SK-MEL-5 (cell line): ENCODE measurements at regions not wholly inside any gene's neighbourhood (a gene's known extent, or its start where the extent isn't known, plus 50 kb on each side); places are given as distances from the start of the nearest gene placed in this dataset.
"Not testable (repeated sequence)": the region's sequence is repeated elsewhere in the genome, so short reads cannot be mapped to it uniquely, and the experiment has no call there.

ENCODE experiments used
- DNase-seq: peaks from one replicate; pipeline ENCODE4 v3.0.0-alpha.2; 2016; ENCODE audit warnings: low read depth, low spot score
- in situ Hi-C: cut with HindIII; loops from 2 replicates; pipeline ENCODE4 v1.10.0; 2016; ENCODE audit warnings: low sequenced_read_pairs, high pct_unique_total_duplicates, low pct_unique_long_range_greater_than_20kb

DNA sequence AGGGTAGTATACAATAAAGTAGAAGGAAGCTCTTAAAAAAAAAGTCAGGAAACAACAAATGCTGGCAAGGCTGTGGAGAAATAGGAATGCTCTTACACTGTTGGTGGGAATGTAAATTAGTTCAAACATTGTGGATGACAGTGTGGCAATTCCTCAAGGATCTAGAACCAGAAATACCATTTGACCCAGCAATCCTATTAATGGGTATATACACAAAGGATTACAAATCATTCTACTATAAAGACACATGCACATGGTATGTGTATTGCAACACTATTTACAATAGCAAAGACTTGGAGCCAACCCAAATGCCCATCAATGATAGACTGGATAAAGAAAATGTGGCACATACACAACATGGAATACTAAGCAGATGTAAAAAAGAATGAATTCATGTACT, 444.9 kb upstream of the EPHA5 start:
- in situ Hi-C loops, DNase-seq: not testable (repeated sequence)

DNA sequence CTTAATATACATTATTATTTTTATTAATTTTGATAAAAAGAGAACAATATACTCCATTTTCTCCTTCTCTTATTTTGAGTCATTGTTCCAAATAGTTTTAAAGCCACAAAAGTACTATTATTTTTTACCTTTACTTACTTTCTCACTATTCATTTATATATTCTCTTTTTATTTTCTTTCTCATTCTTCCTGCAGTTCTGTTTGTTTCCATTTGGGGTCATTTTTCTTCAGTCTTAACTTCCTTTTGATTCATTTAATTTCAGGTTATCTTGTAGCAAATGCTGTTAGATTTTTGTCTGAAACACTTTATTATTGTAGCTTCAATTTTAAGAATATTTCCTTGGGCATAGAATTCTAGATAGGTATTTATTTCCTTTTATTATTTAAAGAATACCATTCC, 438.6 kb upstream of the EPHA5 start:
- in situ Hi-C loops, result no loop called here
- no peak for DNase-seq

DNA sequence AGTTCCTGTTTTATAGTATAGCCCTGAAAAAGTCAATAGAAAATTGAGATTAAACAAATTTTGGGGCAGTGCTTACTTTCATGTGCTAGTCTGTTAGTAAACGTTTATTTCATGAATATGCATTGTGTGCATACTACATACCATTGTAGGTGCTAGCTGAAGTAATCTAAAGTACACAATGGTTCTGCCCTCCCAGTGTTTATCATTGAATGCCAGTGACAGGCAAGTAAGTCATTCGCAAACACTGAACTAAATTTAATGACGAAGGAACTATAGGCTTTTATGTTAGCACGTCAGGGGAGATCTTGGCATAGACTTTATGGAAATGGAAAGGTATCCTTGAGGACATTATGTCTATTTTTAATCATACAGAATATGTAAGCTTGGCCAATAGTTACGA, 426.9 kb upstream of the EPHA5 start:
- in situ Hi-C loops, result no loop called here
- no peak for DNase-seq

DNA sequence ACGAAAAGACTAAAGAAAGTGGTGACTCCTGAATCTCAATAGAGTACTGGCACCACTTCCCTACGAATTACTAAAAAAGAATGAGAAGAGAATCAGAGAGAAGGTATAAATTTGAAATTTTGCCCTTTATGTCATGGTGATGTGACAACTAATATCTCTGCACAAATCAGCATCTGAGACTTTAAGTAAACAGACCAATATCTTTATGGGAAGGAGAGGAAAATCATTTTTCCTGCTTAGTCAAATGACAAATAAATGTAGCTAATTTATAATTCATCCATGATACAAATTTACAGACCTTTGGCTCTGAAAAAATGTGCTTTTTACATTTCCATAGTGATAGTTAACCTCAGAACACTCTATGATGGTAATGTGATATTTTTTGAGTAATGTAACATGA, 424.8 kb upstream of the EPHA5 start:
- no peak for DNase-seq
- in situ Hi-C loops, result no loop called here

DNA sequence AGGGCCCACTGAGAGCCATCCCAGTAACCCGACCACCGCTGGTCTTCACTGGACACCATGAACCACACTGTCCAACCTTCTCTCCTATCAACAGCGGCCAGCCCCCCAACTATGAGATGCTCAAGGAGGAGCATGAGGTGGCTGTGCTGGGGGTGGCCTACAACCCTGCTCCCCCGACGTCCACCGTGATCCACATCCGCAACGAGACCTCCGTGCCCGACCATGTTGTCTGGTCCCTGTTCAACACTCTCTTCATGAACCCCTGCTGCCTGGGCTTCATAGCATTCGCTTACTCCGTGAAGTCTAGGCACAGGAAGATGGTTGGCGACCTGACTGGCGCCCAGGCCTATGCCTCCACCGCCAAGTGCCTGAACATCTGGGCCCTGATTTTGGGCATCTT, 423.8 kb upstream of the EPHA5 start:
- no peak for DNase-seq

DNA sequence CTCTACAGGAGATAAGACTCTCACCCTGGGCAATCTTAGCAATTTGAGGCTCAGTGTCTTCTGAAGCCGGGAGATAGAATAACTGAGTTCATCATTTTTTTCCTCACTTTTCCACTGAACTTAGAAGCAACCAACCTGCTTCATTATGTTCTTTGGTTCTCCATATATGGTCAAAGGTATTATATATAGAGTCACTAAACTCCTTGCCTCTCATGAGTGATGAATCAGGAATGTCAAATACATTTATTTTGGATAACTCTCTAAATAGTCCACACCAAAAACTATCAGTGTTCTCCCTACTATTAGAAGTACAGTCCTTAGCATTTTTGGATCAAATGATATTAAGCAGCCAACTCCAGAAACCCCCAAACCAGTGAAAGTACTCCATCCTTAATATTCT, 421.5 kb upstream of the EPHA5 start:
- in situ Hi-C loops, result no loop called here
- no peak for DNase-seq

More for the DNA sequence above, 423.8 kb upstream of the EPHA5 start:
- in situ Hi-C loops, result no loop called here

DNA sequence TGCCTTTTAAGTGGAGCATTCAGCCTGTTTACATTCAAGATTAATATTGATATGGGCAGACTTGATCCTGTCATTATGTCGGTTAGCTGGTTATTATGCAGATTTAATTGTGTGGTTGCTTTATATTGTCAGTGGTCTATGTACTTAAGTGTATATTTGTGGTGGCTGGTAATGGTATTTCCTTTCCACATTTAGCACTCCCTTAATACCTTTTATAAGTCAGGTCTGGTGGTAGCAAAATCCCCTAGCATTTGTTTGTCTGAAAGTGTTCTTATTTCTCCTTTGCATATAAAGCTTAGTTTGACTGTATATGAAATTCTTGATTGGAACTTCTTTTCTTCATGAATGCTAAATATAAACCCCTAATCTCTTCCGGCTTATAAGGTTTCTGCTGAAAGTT, 403.7 kb upstream of the EPHA5 start:
- in situ Hi-C loops, result no loop called here
- no peak for DNase-seq

DNA sequence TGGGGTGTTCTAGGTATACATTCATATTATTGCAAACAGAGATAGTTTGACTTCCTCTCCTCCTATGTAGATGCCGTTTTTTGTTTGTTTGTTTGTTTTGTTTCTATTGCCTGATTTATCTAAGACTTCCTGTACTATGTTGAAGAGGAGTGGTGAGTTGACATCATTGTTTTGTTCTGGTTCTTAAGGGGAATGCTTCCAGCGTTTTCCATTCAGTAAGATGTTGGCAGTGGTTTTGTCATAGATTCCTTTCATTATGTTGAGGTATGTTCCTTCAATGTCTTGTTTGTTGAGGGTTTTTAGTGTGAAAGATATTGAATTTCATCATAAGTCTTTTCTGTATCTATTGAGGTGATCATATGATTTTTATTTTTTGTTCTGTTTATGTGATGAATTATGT, 401.6 kb upstream of the EPHA5 start:
- in situ Hi-C loops, result no loop called here
- DNase-seq, result no peak

DNA sequence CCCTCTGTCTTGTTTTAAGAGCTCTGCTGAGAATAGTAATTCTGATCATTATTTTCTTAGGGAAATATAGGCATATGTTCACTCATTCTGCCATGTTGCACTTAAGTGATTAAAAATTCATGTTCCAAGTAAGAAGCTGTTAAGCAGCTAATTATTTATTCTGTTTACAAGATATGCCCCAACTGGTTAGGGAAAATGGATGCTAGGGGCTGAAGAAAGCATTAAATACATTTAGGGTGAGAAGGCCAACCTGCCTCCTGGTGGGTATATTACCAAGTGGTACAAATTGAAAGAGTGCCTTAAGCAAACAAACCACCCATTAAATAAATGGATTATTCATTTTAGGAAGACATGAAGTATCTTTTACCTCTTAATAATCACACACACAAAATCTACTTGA, 392.6 kb upstream of the EPHA5 start:
- in situ Hi-C loops, result no loop called here
- no peak for DNase-seq

DNA sequence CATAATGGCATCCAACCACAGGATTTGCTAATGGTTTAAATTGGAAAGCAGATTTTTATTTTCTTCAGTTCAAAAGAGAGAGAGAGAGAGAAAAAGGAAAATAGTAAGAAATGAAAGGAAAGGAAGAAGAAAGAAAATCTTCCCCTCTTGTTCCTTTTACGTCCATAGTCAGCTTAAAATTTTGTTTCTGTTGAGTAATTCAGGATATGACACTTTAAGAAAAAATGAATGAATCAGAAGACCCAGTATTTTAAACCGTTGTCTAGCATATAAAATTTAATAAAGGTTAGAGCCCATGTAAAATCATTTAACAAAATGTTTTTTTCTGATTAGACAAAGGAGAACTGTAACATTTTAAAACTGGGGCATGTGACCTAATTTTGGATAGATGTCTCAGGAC, 391.8 kb upstream of the EPHA5 start:
- no peak for DNase-seq
- in situ Hi-C loops, result no loop called here

DNA sequence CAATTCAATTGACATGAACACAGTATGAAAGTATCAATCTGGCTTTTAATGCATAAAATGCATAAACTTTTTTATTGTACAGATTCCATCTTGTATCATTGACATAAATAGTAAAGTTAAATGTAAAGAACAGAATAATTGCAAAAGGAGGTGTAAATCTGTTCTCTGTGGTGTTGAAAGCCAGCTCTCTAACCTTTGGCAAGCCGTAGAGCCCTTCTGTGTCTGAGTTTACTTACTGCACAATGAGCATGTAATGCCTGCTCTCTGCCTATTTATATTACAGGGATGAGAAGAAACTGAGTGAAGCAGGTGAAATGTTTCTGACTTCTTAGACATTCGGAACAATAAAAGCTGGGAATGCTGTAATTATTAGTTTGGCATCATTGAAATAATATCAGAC, 389.3 kb upstream of the EPHA5 start:
- DNase-seq, result no peak
- in situ Hi-C loops, result no loop called here

DNA sequence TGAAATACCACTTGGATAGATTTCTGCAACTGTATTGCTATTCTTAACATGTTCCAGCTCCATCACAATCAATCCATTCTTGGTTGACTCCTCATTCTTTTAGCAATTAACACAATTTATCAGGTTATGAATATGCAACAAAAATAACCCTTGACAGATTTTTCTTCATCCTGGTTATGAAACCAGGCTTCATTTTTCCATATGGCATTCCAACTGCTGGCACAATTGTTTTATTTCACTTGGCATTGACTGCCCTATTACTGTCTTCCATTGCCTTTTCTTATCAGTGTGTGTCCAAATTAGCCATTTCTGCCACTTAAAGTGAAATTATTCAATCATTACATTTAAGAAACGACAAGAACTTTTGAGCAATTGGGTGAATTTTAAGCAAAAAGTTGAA, 388.8 kb upstream of the EPHA5 start:
- in situ Hi-C loops, result no loop called here
- DNase-seq, result no peak

DNA sequence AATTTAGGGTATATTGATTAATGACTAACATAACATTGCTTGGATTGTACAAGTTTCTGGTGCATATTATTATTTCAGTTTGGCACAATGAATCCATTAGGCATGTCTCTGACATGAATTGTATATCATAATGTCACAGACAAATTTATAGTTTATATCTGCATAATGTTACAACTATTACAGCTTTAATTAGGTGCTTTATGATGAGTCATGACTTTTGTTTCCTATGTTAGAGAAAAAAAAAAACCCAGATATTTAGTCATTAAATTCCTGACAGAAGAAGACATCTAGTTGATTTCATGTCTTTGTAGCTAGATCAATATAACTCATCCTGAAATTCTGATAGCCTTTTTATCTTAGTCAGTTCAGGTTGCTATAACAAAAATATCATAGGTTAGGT, 385.7 kb upstream of the EPHA5 start:
- in situ Hi-C loops, result no loop called here
- no peak for DNase-seq

DNA sequence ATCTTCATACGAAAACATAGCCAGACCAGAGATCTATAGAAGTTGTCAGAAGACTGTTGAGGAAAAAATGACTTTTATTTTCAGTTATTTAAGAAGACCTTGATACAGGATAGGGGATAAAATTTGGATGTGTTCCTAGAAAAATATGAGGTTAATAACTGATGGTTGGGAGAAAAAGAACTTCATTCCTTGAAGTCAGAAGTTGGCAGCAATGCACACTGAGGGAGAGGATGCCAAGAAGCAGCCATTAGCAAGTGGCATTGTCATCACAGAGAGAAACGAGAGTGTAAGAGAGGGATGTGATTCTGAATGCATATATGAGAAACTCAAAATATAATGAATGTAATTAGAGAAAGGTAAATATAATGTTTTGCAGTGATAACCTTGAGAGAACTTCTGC, 382.1 kb upstream of the EPHA5 start:
- in situ Hi-C loops, result no loop called here
- DNase-seq, result no peak

DNA sequence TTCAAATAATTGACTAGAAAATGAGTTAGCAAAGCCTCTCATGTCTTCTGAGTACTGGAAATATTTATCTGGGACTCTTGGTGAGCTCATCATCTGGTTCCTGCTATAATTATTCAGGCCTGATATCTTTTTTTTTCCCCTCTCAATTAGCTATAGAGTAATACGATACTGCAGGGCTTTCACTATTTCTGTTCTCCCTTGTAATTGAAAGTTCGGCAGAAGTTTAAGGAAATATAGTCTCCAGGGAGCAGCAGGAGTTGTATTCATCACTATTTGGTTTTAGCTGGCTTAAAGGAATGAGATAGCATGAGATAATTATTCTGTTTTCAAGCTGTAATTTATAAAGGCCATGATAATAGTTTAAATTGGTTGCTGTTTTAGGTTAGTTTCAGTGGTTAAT, 378.6 kb upstream of the EPHA5 start:
- in situ Hi-C loops, result no loop called here
- DNase-seq, result no peak

DNA sequence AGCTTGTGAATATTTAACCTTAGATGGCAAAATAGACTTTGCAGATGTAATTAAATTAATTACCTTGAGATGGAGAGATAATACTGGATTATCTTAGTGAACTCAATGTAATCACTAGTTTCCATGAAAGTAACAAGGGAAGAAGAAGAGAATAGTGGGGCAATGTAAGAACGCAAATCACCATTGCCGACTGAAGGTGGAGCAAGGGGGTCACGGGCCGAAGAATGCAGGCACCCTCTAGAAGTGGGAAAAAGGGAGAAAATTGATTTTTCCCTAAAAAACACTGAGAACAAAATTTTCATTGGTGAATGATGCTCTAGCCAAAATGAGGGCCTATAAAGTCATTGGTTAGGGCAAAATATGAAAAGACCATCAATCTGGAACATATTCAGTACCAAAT, 375.6 kb upstream of the EPHA5 start:
- in situ Hi-C loops, result no loop called here
- no peak for DNase-seq

DNA sequence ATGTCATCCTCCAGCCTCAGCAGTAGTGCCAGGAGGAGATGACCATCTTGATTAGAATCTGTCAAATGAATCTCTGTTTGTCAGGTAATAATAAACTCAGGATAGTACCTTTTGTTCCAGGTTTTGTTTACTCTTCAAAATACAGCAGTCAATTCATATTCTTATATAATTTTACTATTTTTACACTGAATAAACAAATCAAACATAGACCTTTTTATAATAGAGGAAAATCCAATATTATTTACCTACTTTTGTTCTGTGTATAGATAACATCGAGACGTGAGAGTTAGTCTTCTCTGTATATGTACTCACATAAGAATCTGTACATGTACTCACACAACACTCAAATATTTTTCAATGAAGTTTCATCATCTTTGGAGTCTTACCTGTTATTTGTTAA, 365.4 kb upstream of the EPHA5 start:
- DNase-seq, result no peak
- in situ Hi-C loops, result no loop called here

DNA sequence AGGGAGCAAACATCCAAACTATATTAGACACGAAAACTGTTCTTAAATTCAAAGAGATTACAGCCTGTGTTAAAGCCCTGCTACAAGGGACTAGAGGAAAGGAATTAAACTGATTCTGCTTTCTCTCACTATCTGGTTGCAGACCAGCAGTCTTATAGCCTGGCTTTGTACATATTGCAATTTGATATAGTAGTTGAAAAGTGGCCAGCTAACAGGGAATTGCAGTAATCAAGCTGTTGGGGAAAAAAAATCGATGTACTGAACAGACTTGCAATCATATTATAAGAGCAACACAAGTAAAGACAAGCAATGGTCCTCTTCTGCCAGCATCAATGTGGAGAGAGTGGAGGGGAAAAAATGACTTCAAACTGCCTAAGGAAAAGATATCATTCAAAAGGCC, 364.4 kb upstream of the EPHA5 start:
- in situ Hi-C loops, result no loop called here
- DNase-seq, result no peak

DNA sequence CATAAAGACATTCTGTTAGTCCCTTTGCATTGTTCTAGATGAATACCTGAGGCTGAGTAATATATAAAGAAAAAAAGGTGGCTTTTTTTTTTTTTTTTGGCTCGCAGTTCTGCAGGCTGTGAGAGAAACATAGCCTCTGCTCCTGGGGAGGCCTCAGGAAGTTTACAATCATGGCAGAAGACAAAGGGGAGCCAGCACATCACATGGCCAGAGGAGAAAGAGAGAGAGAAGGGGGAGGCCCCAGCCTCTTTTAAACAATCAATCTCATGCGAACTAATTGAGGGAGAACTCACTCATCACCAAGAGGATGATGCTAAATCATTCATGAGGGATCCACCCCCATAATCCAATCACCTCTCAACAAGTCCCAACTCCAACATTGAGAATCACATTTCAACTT, 364.0 kb upstream of the EPHA5 start:
- in situ Hi-C loops, result no loop called here
- DNase-seq, result no peak

DNA sequence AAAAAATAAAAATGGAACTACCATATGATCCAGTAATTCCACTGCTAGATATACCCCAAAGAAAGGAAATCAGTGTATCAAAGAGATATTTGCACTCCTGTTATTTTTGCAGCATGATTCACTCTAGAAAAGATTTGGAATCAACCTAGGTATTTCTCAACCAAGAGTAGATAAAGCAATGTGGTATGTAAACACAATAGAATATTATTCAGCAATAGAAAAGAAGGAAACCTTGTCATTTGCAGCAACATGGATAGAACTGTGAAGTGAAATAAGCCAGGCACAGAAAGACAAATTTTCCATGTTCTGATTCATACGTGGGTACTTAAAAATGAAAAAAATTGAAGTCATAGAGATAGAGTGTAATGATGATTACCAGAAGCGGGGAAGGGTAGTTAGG, 362.3 kb upstream of the EPHA5 start:
- DNase-seq, result no peak
- in situ Hi-C loops, result no loop called here

DNA sequence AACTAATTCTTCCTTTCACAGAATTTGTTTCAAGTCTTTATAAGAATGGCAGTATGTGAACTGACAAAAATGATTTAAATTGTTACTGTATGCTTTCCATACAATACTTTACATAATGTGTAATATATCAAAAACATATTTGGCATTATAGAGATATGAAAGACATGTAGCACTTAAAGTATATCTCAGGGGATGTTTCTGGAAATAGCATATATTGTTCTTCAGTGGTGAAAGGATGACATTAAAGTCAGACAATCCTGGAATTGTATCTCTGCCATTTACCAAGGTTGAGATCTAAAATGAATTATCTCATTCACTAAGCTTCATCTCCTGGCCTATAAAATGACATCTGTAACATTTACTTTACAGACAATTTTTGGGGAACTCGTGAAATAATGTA, 358.4 kb upstream of the EPHA5 start:
- no peak for DNase-seq
- in situ Hi-C loops, result no loop called here
